Upper lobe of left lung (tissue), 6 donors: ENCODE measurements at regions not wholly inside any gene's neighbourhood (a gene's known extent, or its start where the extent isn't known, plus 50 kb on each side); places are given as distances from the start of the nearest gene placed in this dataset.

Source experiments
- ATAC-seq, 2 donors: fragments of 200-7000 bp; cut with Tn5 transposase; one replicate each; pipeline ENCODE4 v1.9.1; 2022; ENCODE audit warnings: mild to moderate bottlenecking in 2 of 2, moderate library complexity in 2 of 2; ENCODE audit not compliant: low FRiP score in 2 of 2
- DNase-seq, 2 donors: peaks; one replicate each; pipeline ENCODE4 v3.0.0-alpha.2; 2019 to 2020
- H3K27ac ChIP-seq, 4 donors: fragments of 200-600 bp; sonication (generic); one replicate each; pipeline ENCODE4 v1.5.1; 2016 to 2019
- H3K27me3 ChIP-seq, 4 donors: fragments of 200-600 bp; sonication (generic); one replicate each; pipeline ENCODE4 v1.5.1; 2017 to 2019
- H3K36me3 ChIP-seq, 4 donors: fragments of 200-600 bp; sonication (generic); one replicate each; pipeline ENCODE4 v1.5.1; 2016 to 2019
- H3K4me1 ChIP-seq, 4 donors: fragments of 200-600 bp; sonication (generic); one replicate each; pipeline ENCODE4 v1.5.1; 2018 to 2019
- H3K4me3 ChIP-seq, 4 donors: fragments of 200-600 bp; sonication (generic); one replicate each; pipeline ENCODE4 v1.5.1; 2017 to 2019; ENCODE audit warnings: mild to moderate bottlenecking in 2 of 4, moderate library complexity in 1 of 4
- H3K9me3 ChIP-seq, 4 donors: fragments of 200-600 bp; sonication (generic); one replicate each; pipeline ENCODE4 v1.5.1; 2018 to 2019
- EP300 ChIP-seq, 4 donors: sonication (generic); formaldehyde crosslinking; IDR thresholded peaks; one replicate each; pipeline ENCODE4 v1.5.1; 2017; ENCODE audit warnings: antibody characterized with exemption in 4 of 4, control low read depth in 2 of 4
- POLR2A ChIP-seq, 4 donors: fragments of 450-650 bp; IDR thresholded peaks; one replicate each; pipeline ENCODE4 v1.5.1; 2016 to 2017; ENCODE audit warnings: antibody characterized with exemption in 4 of 4, mild to moderate bottlenecking in 2 of 4
- POLR2AphosphoS5 ChIP-seq, 2 donors: sonication (generic); formaldehyde crosslinking; IDR thresholded peaks; one replicate each; pipeline ENCODE4 v1.5.1; 2017; ENCODE audit warnings: antibody characterized with exemption in 2 of 2
- WGBS, 2 donors: methylation state at CpG; one replicate each; pipeline ENCODE4 v1.1.5; 2017 to 2018; 5-methylcytosine and 5-hydroxymethylcytosine counted together
- TF ChIP-seq, protein P1 (sequence below), 6 experiments: fragments of 450-650 bp in 4 of 6; fragments of 200-600 bp in 2 of 6; sonication (generic) in 2 of 6; IDR thresholded peaks; one replicate each; pipeline ENCODE4 v1.5.1; 2016 to 2019; ENCODE audit warnings: antibody characterized with exemption in 6 of 6
- donor health status: DM: no; HTN: no; CAD: no; lungs with moderate emphysema.
- donor health status: DM: no; HTN: yes; CAD: no; lungs with severe emphysema.

DNA sequence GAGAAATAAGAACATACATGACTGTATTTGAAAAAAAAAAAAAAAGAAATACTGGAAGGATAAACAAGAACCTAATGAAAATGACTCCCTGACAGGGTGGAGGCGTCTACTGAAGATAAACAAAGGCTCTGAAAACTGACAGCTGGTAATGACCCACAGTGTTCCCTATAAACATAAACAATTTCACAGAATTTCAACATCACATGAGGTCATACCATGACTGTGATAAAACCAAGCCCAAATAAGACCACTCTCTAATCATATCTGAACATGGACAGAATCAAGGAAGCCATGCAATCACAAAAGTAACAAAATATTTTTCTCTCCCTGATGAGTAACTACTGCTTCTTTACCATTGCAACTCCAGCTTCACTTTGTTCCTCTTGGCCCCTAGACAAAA lies 159.3 kb downstream of the FAM124B start:
- WGBS, 2 donors, result 39 to 63% methylated on average over 1 of the region's 1 CpG
- no peaks in the 10 kb centered on the region for H3K27me3 ChIP-seq
- no peak for ATAC-seq
- H3K9me3 ChIP-seq, result no peaks in the 10 kb centered on the region
- no peak for DNase-seq
- TF ChIP-seq POLR2AphosphoS5 (IDR thresholded peaks at IDR 0.05), result no peak
- TF ChIP-seq, protein P1, sequence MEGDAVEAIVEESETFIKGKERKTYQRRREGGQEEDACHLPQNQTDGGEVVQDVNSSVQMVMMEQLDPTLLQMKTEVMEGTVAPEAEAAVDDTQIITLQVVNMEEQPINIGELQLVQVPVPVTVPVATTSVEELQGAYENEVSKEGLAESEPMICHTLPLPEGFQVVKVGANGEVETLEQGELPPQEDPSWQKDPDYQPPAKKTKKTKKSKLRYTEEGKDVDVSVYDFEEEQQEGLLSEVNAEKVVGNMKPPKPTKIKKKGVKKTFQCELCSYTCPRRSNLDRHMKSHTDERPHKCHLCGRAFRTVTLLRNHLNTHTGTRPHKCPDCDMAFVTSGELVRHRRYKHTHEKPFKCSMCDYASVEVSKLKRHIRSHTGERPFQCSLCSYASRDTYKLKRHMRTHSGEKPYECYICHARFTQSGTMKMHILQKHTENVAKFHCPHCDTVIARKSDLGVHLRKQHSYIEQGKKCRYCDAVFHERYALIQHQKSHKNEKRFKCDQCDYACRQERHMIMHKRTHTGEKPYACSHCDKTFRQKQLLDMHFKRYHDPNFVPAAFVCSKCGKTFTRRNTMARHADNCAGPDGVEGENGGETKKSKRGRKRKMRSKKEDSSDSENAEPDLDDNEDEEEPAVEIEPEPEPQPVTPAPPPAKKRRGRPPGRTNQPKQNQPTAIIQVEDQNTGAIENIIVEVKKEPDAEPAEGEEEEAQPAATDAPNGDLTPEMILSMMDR (IDR thresholded peaks at IDR 0.05), result no peak
- no peak for TF ChIP-seq POLR2A (IDR thresholded peaks at IDR 0.05)
- TF ChIP-seq EP300 (IDR thresholded peaks at IDR 0.05), result no peak
- H3K27ac ChIP-seq, result no peak overlapping the region
- H3K4me1 ChIP-seq, result no peaks in the 10 kb centered on the region
- H3K4me3 ChIP-seq, result no peak overlapping the region
- no peaks in the 10 kb centered on the region for H3K36me3 ChIP-seq

DNA sequence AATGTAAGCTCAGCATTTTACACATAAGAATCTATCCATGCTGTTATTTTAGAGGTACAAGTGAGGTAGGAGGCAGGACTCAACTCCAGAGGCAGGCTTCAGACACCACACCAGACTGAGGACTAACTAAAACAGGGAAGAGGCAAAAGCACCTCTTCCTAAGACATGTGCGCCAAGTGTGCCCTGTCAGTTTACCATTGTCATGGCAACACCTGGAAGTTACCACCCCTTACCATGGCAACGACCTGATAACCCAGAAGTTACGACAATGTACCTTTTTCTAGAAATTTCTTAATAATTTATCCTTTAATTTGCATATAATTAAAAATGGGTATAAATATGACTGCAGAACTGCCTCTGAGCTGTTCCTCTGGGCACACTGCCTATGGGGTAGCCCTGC lies 160.1 kb downstream of the FAM124B start:
- Histone ChIP-seq H3K4me3 (no peak overlapping the region), H3K4me1 (no peaks in the 10 kb centered on the region), H3K36me3 (no peaks in the 10 kb centered on the region), H3K27me3 (no peaks in the 10 kb centered on the region), H3K9me3 (no peaks in the 10 kb centered on the region), H3K27ac (no peak overlapping the region)
- 73 to 76% methylated on average over 3 of the region's 3 CpGs for WGBS, 2 donors
- DNase-seq, result no peak
- no peak for ATAC-seq
- no peak for TF ChIP-seq POLR2A (IDR thresholded peaks at IDR 0.05)
- TF ChIP-seq POLR2AphosphoS5 (IDR thresholded peaks at IDR 0.05), result no peak
- no peak for TF ChIP-seq EP300 (IDR thresholded peaks at IDR 0.05)
- TF ChIP-seq, protein P1 (IDR thresholded peaks at IDR 0.05), result no peak

DNA sequence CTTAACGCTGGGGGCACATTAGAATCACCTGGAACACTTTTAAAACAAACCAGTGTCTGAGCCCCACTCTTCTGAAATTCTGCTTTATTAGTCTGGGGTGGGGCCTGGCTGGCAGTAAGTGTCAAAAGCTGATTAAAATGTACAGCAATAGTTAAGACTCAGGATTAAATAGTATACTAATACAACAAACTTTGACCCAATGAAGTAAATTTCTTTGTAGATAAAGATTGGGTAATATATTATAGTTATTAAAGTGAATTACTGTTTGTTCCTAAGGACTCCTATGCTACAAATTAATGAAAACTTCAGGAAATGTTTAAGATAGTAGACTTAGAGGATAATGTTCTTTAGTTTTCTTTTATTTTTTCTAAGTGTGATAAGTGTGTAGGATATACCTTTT lies 160.9 kb downstream of the FAM124B start:
- Histone ChIP-seq H3K4me3 (no peak overlapping the region), H3K4me1 (no peaks in the 10 kb centered on the region), H3K27ac (no peak overlapping the region), H3K36me3 (no peaks in the 10 kb centered on the region), H3K27me3 (no peaks in the 10 kb centered on the region), H3K9me3 (no peaks in the 10 kb centered on the region)
- ATAC-seq (no peak), DNase-seq (no peak)
- WGBS, 2 donors, result 79 to 81% methylated on average over 1 of the region's 1 CpG
- TF ChIP-seq POLR2AphosphoS5 (IDR thresholded peaks at IDR 0.05), result no peak
- no peak for TF ChIP-seq EP300 (IDR thresholded peaks at IDR 0.05)
- TF ChIP-seq, protein P1 (IDR thresholded peaks at IDR 0.05), result no peak
- TF ChIP-seq POLR2A (IDR thresholded peaks at IDR 0.05), result no peak

DNA sequence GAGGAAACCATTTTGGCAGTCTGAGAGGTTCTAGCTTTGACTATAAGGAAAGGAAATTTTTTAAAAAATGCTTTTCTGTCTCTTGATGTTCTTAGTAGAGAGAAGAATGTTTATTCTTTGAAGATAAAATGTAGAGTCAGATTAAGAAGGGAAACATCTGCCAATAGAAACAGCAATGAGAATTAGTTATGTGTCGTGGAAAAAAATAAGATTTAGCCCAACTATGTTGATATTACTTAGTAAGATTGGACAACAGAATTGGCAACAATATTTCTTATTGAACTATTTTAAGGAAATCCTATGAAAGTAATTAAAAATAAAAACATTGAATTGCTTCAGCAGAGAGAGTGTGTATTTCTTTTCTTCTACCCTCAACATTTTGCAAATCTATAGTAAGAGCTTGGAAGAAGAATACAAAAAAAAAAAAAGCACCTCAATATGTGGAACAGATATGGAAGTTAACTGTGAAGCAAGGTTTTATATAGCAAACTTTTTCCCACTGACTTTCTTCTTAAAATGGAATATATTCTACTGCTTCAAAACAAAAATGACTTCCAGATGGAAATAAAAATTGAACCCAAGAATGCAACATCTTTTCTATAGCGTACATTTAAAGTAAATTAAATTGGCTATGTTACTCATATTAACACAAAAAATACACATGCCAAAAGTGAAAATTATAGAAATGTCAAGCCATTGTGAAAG lies 177.9 kb downstream of the FAM124B start:
- Histone ChIP-seq H3K4me1 (no peaks in the 10 kb centered on the region), H3K9me3 (no peaks in the 10 kb centered on the region), H3K36me3 (no peaks in the 10 kb centered on the region), H3K27me3 (no peaks in the 10 kb centered on the region), H3K27ac (no peak overlapping the region), H3K4me3 (no peak overlapping the region)
- TF ChIP-seq POLR2A (IDR thresholded peaks at IDR 0.05), result no peak
- TF ChIP-seq EP300 (IDR thresholded peaks at IDR 0.05), result no peak
- ATAC-seq, result no peak
- DNase-seq, result no peak
- WGBS, 2 donors, result 65 to 73% methylated on average over 2 of the region's 2 CpGs

DNA sequence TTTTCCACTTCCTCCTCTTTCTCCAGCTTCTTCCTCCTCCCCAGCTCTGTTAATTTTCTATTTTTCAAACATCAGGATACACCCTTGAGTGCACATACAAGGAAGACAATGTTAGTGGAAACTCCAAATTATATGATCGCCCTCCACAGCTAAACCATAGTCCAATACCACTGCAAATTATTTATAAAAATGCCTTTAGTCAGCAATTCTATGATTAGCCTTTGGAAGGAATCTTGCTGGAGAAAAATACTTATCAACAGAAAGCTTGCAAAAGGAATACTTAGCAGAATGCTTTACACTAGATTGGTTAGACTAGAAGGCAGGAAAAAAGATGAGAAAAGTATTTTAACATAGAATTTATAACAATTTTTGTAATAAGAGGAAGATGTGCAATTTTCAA lies 178.9 kb downstream of the FAM124B start:
- no peaks in the 10 kb centered on the region for H3K9me3 ChIP-seq
- H3K4me1 ChIP-seq, result no peaks in the 10 kb centered on the region
- TF ChIP-seq, protein P1 (IDR thresholded peaks at IDR 0.05), result no peak
- TF ChIP-seq EP300 (IDR thresholded peaks at IDR 0.05) (no peak), POLR2A (IDR thresholded peaks at IDR 0.05) (no peak), POLR2AphosphoS5 (IDR thresholded peaks at IDR 0.05) (no peak)
- no peak for DNase-seq
- no peaks in the 10 kb centered on the region for H3K36me3 ChIP-seq
- no peak for ATAC-seq
- 0 to 28% methylated on average over 1 of the region's 1 CpG for WGBS, 2 donors
- no peaks in the 10 kb centered on the region for H3K27me3 ChIP-seq
- H3K4me3 ChIP-seq, result no peak overlapping the region
- no peak overlapping the region for H3K27ac ChIP-seq
